ENCODE measurements at regions not wholly inside any gene's neighbourhood (a gene's known extent, or its start where the extent isn't known, plus 50 kb on each side); places are given as distances from the start of the nearest gene placed in this dataset.
"Not testable (repeated sequence)": the region's sequence is repeated elsewhere in the genome, so short reads cannot be mapped to it uniquely, and the experiment has no call there.

DNA sequence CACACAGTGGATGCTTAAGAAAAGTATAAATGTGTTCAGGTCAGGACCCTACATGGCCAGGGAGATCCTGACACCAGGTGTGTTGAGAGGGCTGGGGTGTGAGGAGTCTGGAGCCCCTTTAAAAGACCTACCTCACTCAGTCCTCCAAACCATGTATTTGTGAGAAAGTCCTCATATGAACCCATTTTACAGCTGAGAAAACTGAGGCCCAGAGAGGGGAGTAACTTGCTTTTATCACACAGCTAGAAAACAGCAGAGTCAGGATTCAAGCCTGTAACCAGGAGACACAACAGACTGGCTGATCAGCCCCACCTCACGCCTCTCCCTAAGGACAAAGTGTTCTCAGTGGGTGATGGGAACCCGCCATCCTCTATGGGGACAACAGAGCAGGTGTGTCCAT, 706.7 kb downstream of the PTPRU start:
- Histone ChIP-seq H3K4me3 (ENCODE audit: insufficient read depth, low read depth, low read length) (no peak overlapping the region), H3K36me3 (replicated peaks; ENCODE audit: control insufficient read depth, insufficient read depth, low read length) (no peaks in the 10 kb centered on the region), H3K27me3 (ENCODE audit: control insufficient read depth, insufficient read depth, low read length) (no peaks in the 10 kb centered on the region; the same call in 1 of the 2 replicates)
- no peak for DNase-seq

GRCh38 chr1:29939079-29939478, 702.8 kb downstream of the PTPRU start:
- H3K27me3 ChIP-seq (ENCODE audit: control insufficient read depth, insufficient read depth, low read length): no peaks in the 10 kb centered on the region; the same call in 1 of the 2 replicates
- no peaks in the 10 kb centered on the region for H3K36me3 ChIP-seq (replicated peaks; ENCODE audit: control insufficient read depth, insufficient read depth, low read length)
- no peak for DNase-seq
- H3K4me3 ChIP-seq (ENCODE audit: insufficient read depth, low read depth, low read length): no peak overlapping the region

DNA sequence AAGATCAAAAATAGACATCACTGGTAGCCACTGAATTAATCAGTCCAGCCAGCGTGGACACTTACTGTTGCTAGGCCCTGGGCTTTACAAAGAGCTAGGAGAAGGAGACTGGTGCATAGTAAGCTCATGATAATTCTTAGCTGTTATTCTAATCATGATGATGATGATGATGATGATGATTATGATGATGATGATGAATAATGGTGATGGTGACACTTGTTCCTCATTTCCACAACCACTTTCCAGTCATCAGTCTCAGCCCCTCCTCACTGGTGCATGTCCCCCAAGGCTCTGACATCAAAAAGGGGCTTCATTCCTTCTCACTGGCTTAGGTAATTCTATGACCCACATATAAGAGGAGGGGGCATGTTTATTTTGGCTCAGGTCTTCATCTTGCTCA, 701.0 kb downstream of the PTPRU start:
- Histone ChIP-seq H3K36me3 (replicated peaks; ENCODE audit: control insufficient read depth, insufficient read depth, low read length) (no peaks in the 10 kb centered on the region), H3K27me3 (ENCODE audit: control insufficient read depth, insufficient read depth, low read length) (no peaks in the 10 kb centered on the region; the same call in 1 of the 2 replicates), H3K4me3 (ENCODE audit: insufficient read depth, low read depth, low read length) (no peak overlapping the region)
- DNase-seq: no peak

- H3K36me3 ChIP-seq (replicated peaks; ENCODE audit: control insufficient read depth, insufficient read depth, low read length): no peaks in the 10 kb centered on the region
Measured at GRCh38 chr1:29936031-29936544, 699.8 kb downstream of the PTPRU start.

GRCh38 chr1:29934255-29934772, 698.0 kb downstream of the PTPRU start:
- Histone ChIP-seq H3K36me3 (replicated peaks; ENCODE audit: control insufficient read depth, insufficient read depth, low read length) (no peaks in the 10 kb centered on the region), H3K4me3 (ENCODE audit: insufficient read depth, low read depth, low read length) (no peak overlapping the region)

More at GRCh38 chr1:29936031-29936544, 699.8 kb downstream of the PTPRU start:
- Histone ChIP-seq H3K27me3 (ENCODE audit: control insufficient read depth, insufficient read depth, low read length) (no peaks in the 10 kb centered on the region; the same call in 1 of the 2 replicates), H3K4me3 (ENCODE audit: insufficient read depth, low read depth, low read length) (no peak overlapping the region)
- no peak for DNase-seq

GRCh38 chr1:29933067-29933466, 696.7 kb downstream of the PTPRU start:
- Histone ChIP-seq H3K4me3 (ENCODE audit: insufficient read depth, low read depth, low read length) (no peak overlapping the region), H3K36me3 (replicated peaks; ENCODE audit: control insufficient read depth, insufficient read depth, low read length) (no peaks in the 10 kb centered on the region), H3K27me3 (ENCODE audit: control insufficient read depth, insufficient read depth, low read length) (no peaks in the 10 kb centered on the region; the same call in none of the 2 replicates)
- peak; percentile 53 for DNase-seq

More at GRCh38 chr1:29934255-29934772, 698.0 kb downstream of the PTPRU start:
- H3K27me3 ChIP-seq (ENCODE audit: control insufficient read depth, insufficient read depth, low read length): no peaks in the 10 kb centered on the region; the same call in none of the 2 replicates
- no peak for DNase-seq

- DNase-seq: no peak
- Histone ChIP-seq H3K4me3 (ENCODE audit: insufficient read depth, low read depth, low read length) (no peak overlapping the region), H3K36me3 (replicated peaks; ENCODE audit: control insufficient read depth, insufficient read depth, low read length) (no peaks in the 10 kb centered on the region), H3K27me3 (ENCODE audit: control insufficient read depth, insufficient read depth, low read length) (no peaks in the 10 kb centered on the region; the same call in none of the 2 replicates)
Measured at GRCh38 chr1:29932626-29933025, 696.3 kb downstream of the PTPRU start.

DNA sequence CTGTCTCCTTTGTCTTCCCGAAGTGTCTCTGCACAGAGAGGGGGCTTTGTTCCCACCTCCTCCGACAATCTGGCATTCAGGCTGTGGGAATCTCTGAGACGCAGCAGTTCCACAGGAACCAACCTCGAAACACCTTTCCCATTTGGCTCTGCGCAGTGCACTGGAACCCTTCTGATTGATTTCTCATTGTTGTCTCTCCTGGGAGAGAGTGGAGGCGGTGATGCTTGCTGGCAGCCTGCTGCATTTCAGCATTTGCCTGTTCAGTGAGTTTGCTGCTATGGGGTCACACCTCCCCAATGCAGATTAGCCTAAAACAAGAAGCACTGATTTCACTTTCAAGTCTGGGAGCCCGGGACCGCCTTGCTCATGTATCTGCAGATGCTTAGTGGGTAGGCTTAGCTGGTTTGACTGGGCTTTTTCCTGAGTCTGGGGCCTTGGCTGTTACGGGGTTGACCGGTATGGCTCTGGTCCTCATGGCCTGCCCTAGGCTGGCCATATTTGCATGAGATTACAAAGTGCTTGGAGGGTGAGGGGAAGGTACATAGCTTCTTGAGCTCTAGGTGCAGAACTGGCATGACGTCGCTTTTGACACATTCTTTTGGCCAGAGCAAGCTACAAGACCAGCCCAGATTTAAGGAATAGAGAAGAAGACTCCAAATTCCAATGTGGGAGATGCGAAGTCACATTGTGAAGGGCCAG, 695.3 kb downstream of the PTPRU start:
- H3K4me3 ChIP-seq (ENCODE audit: insufficient read depth, low read depth, low read length): no peak overlapping the region
- no peaks in the 10 kb centered on the region; the same call in 1 of the 2 replicates for H3K27me3 ChIP-seq (ENCODE audit: control insufficient read depth, insufficient read depth, low read length)
- no peaks in the 10 kb centered on the region for H3K36me3 ChIP-seq (replicated peaks; ENCODE audit: control insufficient read depth, insufficient read depth, low read length)
- DNase-seq: peak; percentile 53

DNA sequence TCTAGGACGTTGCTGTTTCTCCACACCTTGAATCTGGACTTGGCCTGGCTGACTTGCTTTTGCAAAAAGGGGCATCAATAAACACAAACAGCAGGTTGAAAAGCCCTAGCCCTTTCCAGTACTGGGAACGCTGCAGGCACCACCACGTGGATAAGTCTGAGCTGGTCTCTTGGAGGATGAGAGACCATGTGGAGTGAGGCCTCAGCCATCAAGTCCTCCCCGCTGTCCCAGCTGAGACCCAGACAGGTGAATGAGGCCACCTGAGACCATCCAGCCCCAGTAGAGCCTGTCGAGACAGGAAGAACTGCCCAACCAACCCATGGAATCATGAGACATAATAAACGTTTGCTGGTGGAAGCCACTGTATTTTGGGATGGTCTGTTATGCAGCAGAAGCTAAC, 688.7 kb downstream of the PTPRU start:
- Histone ChIP-seq H3K36me3 (replicated peaks; ENCODE audit: control insufficient read depth, insufficient read depth, low read length) (no peaks in the 10 kb centered on the region), H3K4me3 (ENCODE audit: insufficient read depth, low read depth, low read length) (no peak overlapping the region), H3K27me3 (ENCODE audit: control insufficient read depth, insufficient read depth, low read length) (no peaks in the 10 kb centered on the region; the same call in 1 of the 2 replicates)
- DNase-seq: no peak

DNA sequence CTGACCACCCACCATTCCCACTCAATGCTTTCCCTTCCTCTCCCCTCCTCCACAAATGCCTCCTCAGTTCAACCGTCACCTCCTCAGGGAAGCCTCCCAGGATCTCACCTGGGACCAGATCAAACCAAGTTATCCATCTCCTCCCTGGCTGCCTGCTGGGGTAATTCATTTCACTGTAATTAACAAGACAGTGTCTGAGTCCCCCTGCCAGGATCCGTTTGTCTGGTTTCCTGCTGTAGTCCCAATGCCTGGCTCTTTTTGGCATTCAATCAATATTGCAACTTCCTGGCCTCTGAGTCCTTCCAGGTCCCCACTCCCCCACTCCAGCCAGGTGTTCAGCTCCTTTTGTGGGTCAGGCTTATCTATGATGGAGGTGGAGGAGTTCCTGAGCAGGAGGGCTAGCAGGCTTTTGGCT, 687.7 kb downstream of the PTPRU start:
- Histone ChIP-seq H3K4me3 (ENCODE audit: insufficient read depth, low read depth, low read length) (no peak overlapping the region), H3K36me3 (replicated peaks; ENCODE audit: control insufficient read depth, insufficient read depth, low read length) (no peaks in the 10 kb centered on the region), H3K27me3 (ENCODE audit: control insufficient read depth, insufficient read depth, low read length) (no peaks in the 10 kb centered on the region)
- peak; percentile 77 for DNase-seq

DNA sequence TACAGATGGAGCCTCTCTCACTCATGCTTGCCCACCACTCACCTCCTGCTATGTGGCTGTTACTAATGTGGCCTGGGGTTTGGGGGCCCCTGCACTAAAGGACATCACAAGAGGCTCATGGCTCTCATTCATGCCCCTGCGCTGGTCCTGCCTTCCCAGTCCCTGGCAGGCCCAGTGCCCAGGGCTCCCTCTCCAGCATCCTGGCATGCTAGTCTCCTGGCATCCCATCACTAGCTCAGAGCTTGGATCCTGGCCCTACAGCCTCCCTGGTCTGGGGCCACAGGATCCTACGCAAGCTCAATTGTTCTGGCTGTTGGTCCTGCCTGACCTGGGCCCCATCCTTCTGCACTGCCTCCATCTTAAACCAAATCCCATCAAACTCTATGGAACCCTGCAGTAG, 685.4 kb downstream of the PTPRU start:
- Histone ChIP-seq H3K27me3 (ENCODE audit: control insufficient read depth, insufficient read depth, low read length) (no peaks in the 10 kb centered on the region), H3K4me3 (ENCODE audit: insufficient read depth, low read depth, low read length) (no peak overlapping the region), H3K36me3 (replicated peaks; ENCODE audit: control insufficient read depth, insufficient read depth, low read length) (no peaks in the 10 kb centered on the region)
- DNase-seq: no peak

GRCh38 chr1:29920784-29921183, 684.5 kb downstream of the PTPRU start:
- H3K4me3 ChIP-seq (ENCODE audit: insufficient read depth, low read depth, low read length): no peak overlapping the region
- H3K27me3 ChIP-seq (ENCODE audit: control insufficient read depth, insufficient read depth, low read length): no peaks in the 10 kb centered on the region
- H3K36me3 ChIP-seq (replicated peaks; ENCODE audit: control insufficient read depth, insufficient read depth, low read length): no peaks in the 10 kb centered on the region
- DNase-seq: no peak

DNA sequence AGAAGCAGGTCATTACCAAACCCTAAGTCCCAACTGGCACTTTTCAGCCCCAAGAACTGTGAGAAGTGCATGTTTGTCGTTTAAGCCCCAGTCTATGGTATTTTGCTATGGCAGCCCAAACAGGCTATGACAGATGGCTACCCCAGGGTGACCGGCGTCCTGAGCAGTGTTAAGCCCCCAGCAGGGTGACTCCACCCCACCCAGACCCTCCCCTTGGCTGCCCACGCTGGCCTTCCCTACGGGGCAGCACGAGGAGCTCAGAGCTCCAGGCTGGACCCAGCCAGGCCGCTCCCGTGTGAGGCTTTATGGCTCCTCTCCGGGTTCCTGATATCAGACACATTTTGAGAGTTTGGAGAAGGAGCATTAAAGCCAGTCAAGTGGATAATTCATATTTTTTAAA, 684.0 kb downstream of the PTPRU start:
- no peak for DNase-seq
- no peaks in the 10 kb centered on the region for H3K36me3 ChIP-seq (replicated peaks; ENCODE audit: control insufficient read depth, insufficient read depth, low read length)
- no peaks in the 10 kb centered on the region for H3K27me3 ChIP-seq (ENCODE audit: control insufficient read depth, insufficient read depth, low read length)
- no peak overlapping the region for H3K4me3 ChIP-seq (ENCODE audit: insufficient read depth, low read depth, low read length)

GRCh38 chr1:29919041-29919440, 682.7 kb downstream of the PTPRU start:
- H3K27me3 ChIP-seq (ENCODE audit: control insufficient read depth, insufficient read depth, low read length); DNase-seq; H3K36me3 ChIP-seq (replicated peaks; ENCODE audit: control insufficient read depth, insufficient read depth, low read length): not testable (repeated sequence)

GRCh38 chr1:29916656-29917369, 680.5 kb downstream of the PTPRU start:
- Histone ChIP-seq H3K4me3 (ENCODE audit: insufficient read depth, low read depth, low read length) (no peak overlapping the region), H3K27me3 (ENCODE audit: control insufficient read depth, insufficient read depth, low read length) (no peaks in the 10 kb centered on the region), H3K36me3 (replicated peaks; ENCODE audit: control insufficient read depth, insufficient read depth, low read length) (no peaks in the 10 kb centered on the region)
- DNase-seq: no peak

More at GRCh38 chr1:29919041-29919440, 682.7 kb downstream of the PTPRU start:
- not testable (repeated sequence) for H3K4me3 ChIP-seq (ENCODE audit: insufficient read depth, low read depth, low read length)

All from H7 (cell line).